HG03175 (cell line): ENCODE measurements at regions not wholly inside any gene's neighbourhood (a gene's known extent, or its start where the extent isn't known, plus 50 kb on each side); places are given as distances from the start of the nearest gene placed in this dataset.
"Not testable (repeated sequence)": the region's sequence is repeated elsewhere in the genome, so short reads cannot be mapped to it uniquely, and the experiment has no call there.

ENCODE experiments used
- ATAC-seq: cut with Tn5 transposase; IDR thresholded peaks from one replicate; pipeline ENCODE4 v1.9.1; 2021; ENCODE audit warnings: mild to moderate bottlenecking, moderate library complexity; ENCODE audit not compliant: unreplicated experiment

- no peak for ATAC-seq
Observed at GRCh38 chr4:165813606-165814005, 59.4 kb upstream of the TLL1 start.

- no peak for ATAC-seq
Observed at GRCh38 chr4:165814256-165815020, 58.6 kb upstream of the TLL1 start.

DNA sequence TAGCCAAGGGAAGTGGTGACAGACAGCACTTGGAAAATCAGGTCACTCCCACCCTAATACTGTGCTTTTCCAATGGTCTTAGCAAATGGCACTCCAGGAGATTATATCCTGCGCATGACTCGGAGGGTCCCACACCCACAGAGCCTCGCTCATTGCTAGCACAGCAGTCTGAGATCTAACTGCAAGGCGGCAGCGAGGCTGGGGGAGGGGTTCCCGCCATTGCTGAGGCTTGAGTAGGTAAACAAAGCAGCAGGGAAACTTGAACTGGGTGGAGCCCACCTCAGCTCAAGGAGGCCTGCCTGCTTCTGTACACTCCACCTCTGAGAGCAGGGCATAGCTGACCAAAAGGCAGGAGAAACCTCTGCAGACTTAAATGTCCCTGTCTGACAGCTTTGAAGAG lies 53.9 kb upstream of the TLL1 start:
- ATAC-seq = not testable (repeated sequence)
